22Rv1 (cell line): ENCODE measurements at regions not wholly inside any gene's neighbourhood (a gene's known extent, or its start where the extent isn't known, plus 50 kb on each side); places are given as distances from the start of the nearest gene placed in this dataset.
A peak's percentile ranks its signal among the peaks of the same experiment; 100 is the strongest.

Experiments
- ZFX ChIP-seq: fragments of 450-650 bp; IDR thresholded peaks from 2 replicates; pipeline ENCODE4 v1.6.1; 2017; ENCODE audit warnings: antibody characterized with exemption, borderline replicate concordance
- TF ChIP-seq, protein P1 (sequence below): fragments of 450-650 bp; IDR thresholded peaks from 2 replicates; pipeline ENCODE4 v1.5.1; 2017; ENCODE audit warnings: mild to moderate bottlenecking

DNA sequence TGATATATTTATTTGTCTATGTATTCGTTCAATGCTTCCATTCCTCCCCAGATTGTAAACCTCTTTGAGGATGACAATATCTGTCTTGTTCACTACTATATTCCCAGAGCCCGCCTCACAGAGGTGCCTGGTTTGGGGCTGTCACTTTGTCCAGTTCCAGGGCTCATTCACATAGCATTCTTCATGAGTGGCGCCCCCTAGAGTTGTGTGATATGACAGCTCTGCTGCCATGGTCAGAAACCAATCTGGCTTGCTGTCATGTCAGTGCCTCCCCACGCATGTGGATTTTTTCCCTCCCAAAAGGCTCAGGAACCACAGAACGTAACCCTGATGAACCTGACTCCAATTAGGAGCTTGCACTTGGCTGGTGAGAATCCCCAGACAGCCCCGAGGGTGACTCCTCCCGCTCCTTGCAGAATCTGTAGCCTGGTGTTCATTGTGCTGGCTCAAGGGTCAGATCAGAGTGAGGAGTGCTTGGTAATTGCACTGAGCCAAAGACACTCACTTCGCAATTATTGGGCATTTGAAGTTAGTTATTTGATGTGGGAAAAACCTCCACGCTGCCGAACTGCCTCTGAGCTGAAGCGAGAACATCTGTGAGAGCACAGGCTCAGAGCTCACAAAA lies 145.5 kb downstream of the PTPN11 start:
- TF ChIP-seq, protein P1, sequence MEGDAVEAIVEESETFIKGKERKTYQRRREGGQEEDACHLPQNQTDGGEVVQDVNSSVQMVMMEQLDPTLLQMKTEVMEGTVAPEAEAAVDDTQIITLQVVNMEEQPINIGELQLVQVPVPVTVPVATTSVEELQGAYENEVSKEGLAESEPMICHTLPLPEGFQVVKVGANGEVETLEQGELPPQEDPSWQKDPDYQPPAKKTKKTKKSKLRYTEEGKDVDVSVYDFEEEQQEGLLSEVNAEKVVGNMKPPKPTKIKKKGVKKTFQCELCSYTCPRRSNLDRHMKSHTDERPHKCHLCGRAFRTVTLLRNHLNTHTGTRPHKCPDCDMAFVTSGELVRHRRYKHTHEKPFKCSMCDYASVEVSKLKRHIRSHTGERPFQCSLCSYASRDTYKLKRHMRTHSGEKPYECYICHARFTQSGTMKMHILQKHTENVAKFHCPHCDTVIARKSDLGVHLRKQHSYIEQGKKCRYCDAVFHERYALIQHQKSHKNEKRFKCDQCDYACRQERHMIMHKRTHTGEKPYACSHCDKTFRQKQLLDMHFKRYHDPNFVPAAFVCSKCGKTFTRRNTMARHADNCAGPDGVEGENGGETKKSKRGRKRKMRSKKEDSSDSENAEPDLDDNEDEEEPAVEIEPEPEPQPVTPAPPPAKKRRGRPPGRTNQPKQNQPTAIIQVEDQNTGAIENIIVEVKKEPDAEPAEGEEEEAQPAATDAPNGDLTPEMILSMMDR: peak; percentile 54
- no peak for TF ChIP-seq ZFX
